Adrenal gland (tissue), 9 donors: ENCODE measurements at regions not wholly inside any gene's neighbourhood (a gene's known extent, or its start where the extent isn't known, plus 50 kb on each side); places are given as distances from the start of the nearest gene placed in this dataset.
"Not testable (repeated sequence)": the region's sequence is repeated elsewhere in the genome, so short reads cannot be mapped to it uniquely, and the experiment has no call there.

ENCODE experiments used
- DNase-seq, 7 donors: peaks; one replicate each; pipeline ENCODE4 v3.0.0-alpha.2; 2019 to 2020
- H3K27ac ChIP-seq, 5 donors: fragments of 200-600 bp; sonication (generic) in 4 of 5; 1 replicate in 3 of 5; 2 replicates in 2 of 5; pipeline versions ENCODE4 v1.5.1 to v1.8.0; 2016 to 2020; ENCODE audit warnings: mild to moderate bottlenecking in 1 of 5
- H3K27me3 ChIP-seq: fragments of 200-600 bp; 2 replicates; pipeline ENCODE4 v1.8.0; 2021
- H3K36me3 ChIP-seq, 2 donors: fragments of 200-600 bp; replicated peaks in 1 of 2; 1 replicate in 1 of 2; 2 replicates in 1 of 2; pipeline versions ENCODE4 v1.5.1 to v1.8.0; 2018 to 2022
- H3K4me1 ChIP-seq, 2 donors: fragments of 200-600 bp; replicated peaks in 1 of 2; 1 replicate in 1 of 2; 2 replicates in 1 of 2; pipeline versions ENCODE4 v1.5.1 to v1.8.0; 2018 to 2021
- H3K4me3 ChIP-seq, 4 donors: fragments of 200-600 bp; sonication (generic) in 3 of 4; one replicate each; pipeline ENCODE4 v1.5.1; 2016 to 2018
- H3K9me3 ChIP-seq, 3 donors: fragments of 200-600 bp; sonication (generic) in 1 of 3; replicated peaks in 1 of 3; 1 replicate in 2 of 3; 2 replicates in 1 of 3; pipeline versions ENCODE4 v1.5.1 to v1.8.0; 2016 to 2021
- CTCF ChIP-seq, 6 experiments: fragments of 450-650 bp in 4 of 6; fragments of 200-600 bp in 2 of 6; sonication (generic) in 1 of 6; IDR thresholded peaks; 1 replicate in 5 of 6; 2 replicates in 1 of 6; pipeline versions ENCODE4 v1.5.1 to v1.8.0; 2016 to 2021; ENCODE audit warnings: antibody characterized with exemption in 6 of 6, mild to moderate bottlenecking in 2 of 6, moderate library complexity in 1 of 6
- POLR2A ChIP-seq, 2 donors: fragments of 450-650 bp; IDR thresholded peaks; one replicate each; pipeline ENCODE4 v1.6.1; 2017; ENCODE audit warnings: antibody characterized with exemption in 2 of 2, mild to moderate bottlenecking in 2 of 2, moderate library complexity in 1 of 2
- WGBS, 4 donors: extraction: QIAGEN DNeasy Blood & Tissue Kit in 2 of 4; methylation state at CpG; one replicate each; pipeline versions ENCODE4 v1.1.5 to v1.1.7; 2013 to 2017; 5-methylcytosine and 5-hydroxymethylcytosine counted together
- intact Hi-C, 2 donors: fragments of 100-400 bp; cut with DNase I; formaldehyde crosslinking; loops; one replicate each; pipeline versions ENCODE4 v1.14.1 to v1.15.0; 2022 to 2023
- donor health status: healthy with polysubstance abuse.
- donor health status: Bipolar disorder and iron deficiency.
- donor health status: DM: yes; HTN: yes; CAD: no.
- donor health status: DM: no; HTN: no; CAD: no.
- donor health status: DM: no; HTN: no; CAD: no.

DNA sequence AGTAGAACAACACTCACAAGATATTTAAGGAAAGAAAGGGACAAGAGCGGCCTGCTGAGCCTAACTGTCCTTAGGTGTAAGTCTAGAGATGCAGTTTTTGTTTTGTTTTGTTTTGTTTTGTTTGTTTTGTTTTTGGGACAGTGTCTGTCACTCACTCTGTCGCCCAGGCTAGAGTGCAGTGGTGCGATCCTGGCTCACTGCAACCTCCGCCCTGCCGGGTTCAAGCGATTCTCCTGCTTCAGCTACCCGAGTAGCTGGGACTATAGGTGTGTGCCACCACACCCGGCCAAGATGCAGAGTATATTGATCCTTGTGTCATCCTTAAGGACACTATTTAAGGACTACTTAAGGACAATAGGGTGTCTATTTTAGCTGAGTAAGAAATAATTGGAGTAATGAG is 84.1 kb upstream of the PARD3 start:
- no peaks in the 10 kb centered on the region for H3K36me3 ChIP-seq
- intact Hi-C loops = no loop called here
- TF ChIP-seq POLR2A (IDR thresholded peaks at IDR 0.05) (no peak), CTCF (IDR thresholded peaks at IDR 0.05) (no peak)
- no peaks in the 10 kb centered on the region for H3K9me3 ChIP-seq
- DNase-seq = no peak
- no peaks in the 10 kb centered on the region for H3K4me1 ChIP-seq
- no peak overlapping the region for H3K4me3 ChIP-seq
- 87 to 91% (median 88%) methylated on average over 8 of the region's 8 CpGs for WGBS, 4 donors
- H3K27ac ChIP-seq = no peak overlapping the region
- no peaks in the 10 kb centered on the region for H3K27me3 ChIP-seq

GRCh38 chr10:34895977-34896376 is 80.9 kb upstream of the PARD3 start:
- H3K36me3 ChIP-seq = no peaks in the 10 kb centered on the region
- DNase-seq = no peak
- H3K4me1 ChIP-seq = no peaks in the 10 kb centered on the region
- 83 to 93% (median 84%) methylated on average over 3 of the region's 3 CpGs for WGBS, 4 donors
- intact Hi-C loops = no loop called here
- H3K27ac ChIP-seq = no peak overlapping the region
- no peaks in the 10 kb centered on the region for H3K9me3 ChIP-seq
- H3K4me3 ChIP-seq = no peak overlapping the region
- H3K27me3 ChIP-seq = no peaks in the 10 kb centered on the region
- TF ChIP-seq CTCF (IDR thresholded peaks at IDR 0.05) (no peak), POLR2A (IDR thresholded peaks at IDR 0.05) (no peak)

DNA sequence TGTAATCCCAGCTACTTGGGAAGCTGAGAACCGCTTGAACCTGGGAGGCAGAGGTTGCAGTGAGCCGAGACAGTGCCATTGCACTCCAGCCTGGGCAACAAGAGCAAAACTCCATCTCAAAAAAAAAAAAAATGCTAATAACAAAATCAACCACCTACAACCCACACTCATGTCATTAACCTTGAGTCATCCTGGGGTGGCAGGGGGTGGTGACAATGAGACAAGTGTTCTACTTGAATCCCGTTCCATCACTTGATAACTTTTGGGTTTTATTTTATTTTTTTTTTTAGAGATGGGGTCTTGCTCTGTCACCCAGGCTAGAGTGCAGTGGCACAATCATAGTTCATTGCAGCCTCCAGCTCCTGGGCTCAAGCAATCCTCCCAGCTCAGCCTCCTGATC is 80.0 kb upstream of the PARD3 start:
- 93 to 96% (median 94%) methylated on average over 3 of the region's 3 CpGs for WGBS, 4 donors
- intact Hi-C loops, H3K27ac ChIP-seq, H3K9me3 ChIP-seq, H3K36me3 ChIP-seq, DNase-seq, H3K4me1 ChIP-seq, H3K4me3 ChIP-seq, H3K27me3 ChIP-seq: not testable (repeated sequence)

GRCh38 chr10:34892521-34892920 is 77.4 kb upstream of the PARD3 start:
- DNase-seq, H3K27ac ChIP-seq, intact Hi-C loops, H3K4me3 ChIP-seq, H3K9me3 ChIP-seq, H3K27me3 ChIP-seq, H3K4me1 ChIP-seq, H3K36me3 ChIP-seq: not testable (repeated sequence)
- WGBS, 4 donors = 92 to 97% (median 96%) methylated on average over 2 to 6 of the region's 6 CpGs

- 34 to 42% (median 40%) methylated on average over 2 of the region's 2 CpGs for WGBS, 4 donors
- H3K9me3 ChIP-seq = no peaks in the 10 kb centered on the region
- TF ChIP-seq POLR2A (IDR thresholded peaks at IDR 0.05) = no peak
- no peak for TF ChIP-seq CTCF (IDR thresholded peaks at IDR 0.05)
- no peak overlapping the region for H3K4me3 ChIP-seq
- H3K4me1 ChIP-seq = no peaks in the 10 kb centered on the region
- H3K27me3 ChIP-seq = no peaks in the 10 kb centered on the region
- no peak for DNase-seq
- H3K36me3 ChIP-seq = no peaks in the 10 kb centered on the region
- intact Hi-C loops = no loop called here
- H3K27ac ChIP-seq = no peak overlapping the region
Observed at GRCh38 chr10:34890939-34891338, 75.8 kb upstream of the PARD3 start.
